ENCODE measurements at regions not wholly inside any gene's neighbourhood (a gene's known extent, or its start where the extent isn't known, plus 50 kb on each side); places are given as distances from the start of the nearest gene placed in this dataset.

DNA sequence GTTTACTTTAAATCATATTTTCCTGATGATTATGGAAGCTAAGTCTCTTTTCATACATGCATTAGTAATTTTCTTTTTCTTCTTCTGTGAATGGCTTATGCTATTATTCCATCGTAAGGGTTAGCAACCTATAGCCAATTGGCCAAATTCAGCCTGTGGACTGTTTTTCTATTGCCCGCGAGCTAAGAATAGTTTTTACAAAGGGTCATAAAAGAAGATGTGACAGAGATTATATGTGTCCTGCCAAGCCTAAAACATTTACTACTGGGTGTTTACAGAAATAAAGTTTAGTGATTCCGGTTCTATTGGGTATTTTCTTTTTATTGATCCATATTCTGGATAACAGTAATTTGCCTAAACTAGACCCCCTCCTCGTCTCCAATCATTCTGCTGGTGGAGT lies 268.8 kb upstream of the DIO3 start:
- Mint-ChIP-seq H3K36me3 (ENCODE audit: low read depth) (peaks cover 31% of the 10 kb centered on the region), H3K27ac (no peak overlapping the region), H3K27me3 (ENCODE audit: insufficient read depth, low read depth, poor library complexity) (peaks cover 5% of the 10 kb centered on the region), H3K4me3 (no peak overlapping the region), H3K9me3 (peaks cover 33% of the 10 kb centered on the region), H3K4me1 (peaks cover 35% of the 10 kb centered on the region)
- Histone ChIP-seq H4K20me1 (replicated peaks; ENCODE audit: insufficient read depth) (no peaks in the 10 kb centered on the region), H3K4me3 (no peak overlapping the region), H3F3A (replicated peaks; ENCODE audit: low read depth) (no peaks in the 10 kb centered on the region), H3K79me2 (replicated peaks; ENCODE audit: insufficient read depth) (no peaks in the 10 kb centered on the region), H3K27ac (ENCODE audit: low read depth) (no peak overlapping the region), H2AFZ (no peak overlapping the region), H3K36me3 (ENCODE audit: insufficient read depth) (peaks cover 6% of the 10 kb centered on the region; the same call in 1 of the 2 replicates), H3K27me3 (ENCODE audit: insufficient read depth) (no peaks in the 10 kb centered on the region), H3K9me2 (ENCODE audit: insufficient read depth) (no peaks in the 10 kb centered on the region), H3K4me1 (ENCODE audit: insufficient read depth) (peaks cover 34% of the 10 kb centered on the region), H3K4me2 (no peak overlapping the region)
- ATAC-seq (no peak), DNase-seq (ENCODE audit: low spot score) (no peak)
- TF ChIP-seq ZNF331 (CRISPR knock-in tag; IDR thresholded peaks at IDR 0.05; ENCODE audit: low read depth), result no peak
- TF ChIP-seq EZH2phosphoT487 (IDR thresholded peaks at IDR 0.05; ENCODE audit: unreplicated experiment), result no peak
- no peak for TF ChIP-seq NANOG (IDR thresholded peaks at IDR 0.05; ENCODE audit: borderline replicate concordance)
- no peak for TF ChIP-seq POLR2AphosphoS5 (IDR thresholded peaks at IDR 0.05; ENCODE audit: low read depth)
- no peak for TF ChIP-seq ZNF462 (CRISPR knock-in tag; IDR thresholded peaks at IDR 0.05)
- TF ChIP-seq STAT1 (IDR thresholded peaks at IDR 0.05; ENCODE audit: unreplicated experiment), result no peak
- TF ChIP-seq, protein P1, sequence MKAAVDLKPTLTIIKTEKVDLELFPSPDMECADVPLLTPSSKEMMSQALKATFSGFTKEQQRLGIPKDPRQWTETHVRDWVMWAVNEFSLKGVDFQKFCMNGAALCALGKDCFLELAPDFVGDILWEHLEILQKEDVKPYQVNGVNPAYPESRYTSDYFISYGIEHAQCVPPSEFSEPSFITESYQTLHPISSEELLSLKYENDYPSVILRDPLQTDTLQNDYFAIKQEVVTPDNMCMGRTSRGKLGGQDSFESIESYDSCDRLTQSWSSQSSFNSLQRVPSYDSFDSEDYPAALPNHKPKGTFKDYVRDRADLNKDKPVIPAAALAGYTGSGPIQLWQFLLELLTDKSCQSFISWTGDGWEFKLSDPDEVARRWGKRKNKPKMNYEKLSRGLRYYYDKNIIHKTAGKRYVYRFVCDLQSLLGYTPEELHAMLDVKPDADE (IDR thresholded peaks at IDR 0.05), result no peak
- no peak for TF ChIP-seq CREB1 (CRISPR knock-in tag; IDR thresholded peaks at IDR 0.05; ENCODE audit: low read depth)
- TF ChIP-seq, protein P2, sequence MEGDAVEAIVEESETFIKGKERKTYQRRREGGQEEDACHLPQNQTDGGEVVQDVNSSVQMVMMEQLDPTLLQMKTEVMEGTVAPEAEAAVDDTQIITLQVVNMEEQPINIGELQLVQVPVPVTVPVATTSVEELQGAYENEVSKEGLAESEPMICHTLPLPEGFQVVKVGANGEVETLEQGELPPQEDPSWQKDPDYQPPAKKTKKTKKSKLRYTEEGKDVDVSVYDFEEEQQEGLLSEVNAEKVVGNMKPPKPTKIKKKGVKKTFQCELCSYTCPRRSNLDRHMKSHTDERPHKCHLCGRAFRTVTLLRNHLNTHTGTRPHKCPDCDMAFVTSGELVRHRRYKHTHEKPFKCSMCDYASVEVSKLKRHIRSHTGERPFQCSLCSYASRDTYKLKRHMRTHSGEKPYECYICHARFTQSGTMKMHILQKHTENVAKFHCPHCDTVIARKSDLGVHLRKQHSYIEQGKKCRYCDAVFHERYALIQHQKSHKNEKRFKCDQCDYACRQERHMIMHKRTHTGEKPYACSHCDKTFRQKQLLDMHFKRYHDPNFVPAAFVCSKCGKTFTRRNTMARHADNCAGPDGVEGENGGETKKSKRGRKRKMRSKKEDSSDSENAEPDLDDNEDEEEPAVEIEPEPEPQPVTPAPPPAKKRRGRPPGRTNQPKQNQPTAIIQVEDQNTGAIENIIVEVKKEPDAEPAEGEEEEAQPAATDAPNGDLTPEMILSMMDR (conservative IDR thresholded peaks at IDR 0.05; ENCODE audit: low read depth in 2 of 2), result no peak
- no peak for TF ChIP-seq JUNB (IDR thresholded peaks at IDR 0.05; ENCODE audit: unreplicated experiment)
- TF ChIP-seq EZH2 (IDR thresholded peaks at IDR 0.05; ENCODE audit: low read depth, unreplicated experiment), result no peak
- no peak for TF ChIP-seq ZNF114 (CRISPR knock-in tag; IDR thresholded peaks at IDR 0.05)
- TF ChIP-seq, protein P3, sequence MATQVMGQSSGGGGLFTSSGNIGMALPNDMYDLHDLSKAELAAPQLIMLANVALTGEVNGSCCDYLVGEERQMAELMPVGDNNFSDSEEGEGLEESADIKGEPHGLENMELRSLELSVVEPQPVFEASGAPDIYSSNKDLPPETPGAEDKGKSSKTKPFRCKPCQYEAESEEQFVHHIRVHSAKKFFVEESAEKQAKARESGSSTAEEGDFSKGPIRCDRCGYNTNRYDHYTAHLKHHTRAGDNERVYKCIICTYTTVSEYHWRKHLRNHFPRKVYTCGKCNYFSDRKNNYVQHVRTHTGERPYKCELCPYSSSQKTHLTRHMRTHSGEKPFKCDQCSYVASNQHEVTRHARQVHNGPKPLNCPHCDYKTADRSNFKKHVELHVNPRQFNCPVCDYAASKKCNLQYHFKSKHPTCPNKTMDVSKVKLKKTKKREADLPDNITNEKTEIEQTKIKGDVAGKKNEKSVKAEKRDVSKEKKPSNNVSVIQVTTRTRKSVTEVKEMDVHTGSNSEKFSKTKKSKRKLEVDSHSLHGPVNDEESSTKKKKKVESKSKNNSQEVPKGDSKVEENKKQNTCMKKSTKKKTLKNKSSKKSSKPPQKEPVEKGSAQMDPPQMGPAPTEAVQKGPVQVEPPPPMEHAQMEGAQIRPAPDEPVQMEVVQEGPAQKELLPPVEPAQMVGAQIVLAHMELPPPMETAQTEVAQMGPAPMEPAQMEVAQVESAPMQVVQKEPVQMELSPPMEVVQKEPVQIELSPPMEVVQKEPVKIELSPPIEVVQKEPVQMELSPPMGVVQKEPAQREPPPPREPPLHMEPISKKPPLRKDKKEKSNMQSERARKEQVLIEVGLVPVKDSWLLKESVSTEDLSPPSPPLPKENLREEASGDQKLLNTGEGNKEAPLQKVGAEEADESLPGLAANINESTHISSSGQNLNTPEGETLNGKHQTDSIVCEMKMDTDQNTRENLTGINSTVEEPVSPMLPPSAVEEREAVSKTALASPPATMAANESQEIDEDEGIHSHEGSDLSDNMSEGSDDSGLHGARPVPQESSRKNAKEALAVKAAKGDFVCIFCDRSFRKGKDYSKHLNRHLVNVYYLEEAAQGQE (IDR thresholded peaks at IDR 0.05; ENCODE audit: unreplicated experiment), result no peak
